ENCODE measurements at regions not wholly inside any gene's neighbourhood (a gene's known extent, or its start where the extent isn't known, plus 50 kb on each side); places are given as distances from the start of the nearest gene placed in this dataset.

GRCh38 chr16:49055824-49056545, 225.7 kb downstream of the CBLN1 start:
- H3K9me3 Mint-ChIP-seq = no peaks in the 10 kb centered on the region
- H3K4me1 Mint-ChIP-seq (ENCODE audit: low read depth) = no peaks in the 10 kb centered on the region
- intact Hi-C loops (cut with micrococcal nuclease) = no loop called here
- no peaks in the 10 kb centered on the region for H3K36me3 Mint-ChIP-seq (ENCODE audit: low read depth)
- no peak overlapping the region for H3K4me3 Mint-ChIP-seq
- no peak overlapping the region for H3K27ac Mint-ChIP-seq
- H3K27me3 Mint-ChIP-seq = no peaks in the 10 kb centered on the region

- H3K27ac Mint-ChIP-seq = no peak overlapping the region
- H3K36me3 Mint-ChIP-seq (ENCODE audit: low read depth) = no peaks in the 10 kb centered on the region
- no peaks in the 10 kb centered on the region for H3K27me3 Mint-ChIP-seq
- no peak overlapping the region for H3K4me3 Mint-ChIP-seq
- H3K9me3 Mint-ChIP-seq = no peaks in the 10 kb centered on the region
- no peaks in the 10 kb centered on the region for H3K4me1 Mint-ChIP-seq (ENCODE audit: low read depth)
- intact Hi-C loops (cut with micrococcal nuclease) = no loop called here
Observed at GRCh38 chr16:49055291-49055690, 226.3 kb downstream of the CBLN1 start.

- no peaks in the 10 kb centered on the region for H3K4me1 Mint-ChIP-seq (ENCODE audit: low read depth)
- H3K27ac Mint-ChIP-seq = no peak overlapping the region
- intact Hi-C loops (cut with micrococcal nuclease) = no loop called here
- H3K27me3 Mint-ChIP-seq = no peaks in the 10 kb centered on the region
- no peak overlapping the region for H3K4me3 Mint-ChIP-seq
- no peaks in the 10 kb centered on the region for H3K9me3 Mint-ChIP-seq
- H3K36me3 Mint-ChIP-seq (ENCODE audit: low read depth) = no peaks in the 10 kb centered on the region
Observed at GRCh38 chr16:49054606-49055005, 227.0 kb downstream of the CBLN1 start.

- Mint-ChIP-seq H3K4me3 (no peak overlapping the region), H3K27me3 (no peaks in the 10 kb centered on the region), H3K9me3 (no peaks in the 10 kb centered on the region), H3K27ac (no peak overlapping the region), H3K36me3 (ENCODE audit: low read depth) (no peaks in the 10 kb centered on the region), H3K4me1 (ENCODE audit: low read depth) (no peaks in the 10 kb centered on the region)
- intact Hi-C loops (cut with micrococcal nuclease) = no loop called here
Observed at GRCh38 chr16:49052846-49053245, 228.8 kb downstream of the CBLN1 start.

- H3K9me3 Mint-ChIP-seq = no peaks in the 10 kb centered on the region
- no peaks in the 10 kb centered on the region for H3K27me3 Mint-ChIP-seq
- no peaks in the 10 kb centered on the region for H3K4me1 Mint-ChIP-seq (ENCODE audit: low read depth)
- no peak overlapping the region for H3K27ac Mint-ChIP-seq
- intact Hi-C loops (cut with micrococcal nuclease) = no loop called here
- no peaks in the 10 kb centered on the region for H3K36me3 Mint-ChIP-seq (ENCODE audit: low read depth)
- no peak overlapping the region for H3K4me3 Mint-ChIP-seq
Observed at GRCh38 chr16:49051576-49051975, 230.1 kb downstream of the CBLN1 start.

- Mint-ChIP-seq H3K4me1 (ENCODE audit: low read depth) (no peaks in the 10 kb centered on the region), H3K4me3 (no peak overlapping the region), H3K36me3 (ENCODE audit: low read depth) (no peaks in the 10 kb centered on the region), H3K9me3 (no peaks in the 10 kb centered on the region), H3K27me3 (no peaks in the 10 kb centered on the region), H3K27ac (no peak overlapping the region)
- intact Hi-C loops (cut with micrococcal nuclease) = no loop called here
Observed at GRCh38 chr16:49050607-49051006, 231.0 kb downstream of the CBLN1 start.

GRCh38 chr16:49049644-49050043, 232.0 kb downstream of the CBLN1 start:
- Mint-ChIP-seq H3K9me3 (no peaks in the 10 kb centered on the region), H3K27ac (no peak overlapping the region), H3K4me3 (no peak overlapping the region), H3K27me3 (no peaks in the 10 kb centered on the region), H3K4me1 (ENCODE audit: low read depth) (no peaks in the 10 kb centered on the region), H3K36me3 (ENCODE audit: low read depth) (no peaks in the 10 kb centered on the region)
- intact Hi-C loops (cut with micrococcal nuclease) = no loop called here

GRCh38 chr16:49049191-49049590, 232.4 kb downstream of the CBLN1 start:
- Mint-ChIP-seq H3K36me3 (ENCODE audit: low read depth) (no peaks in the 10 kb centered on the region), H3K27ac (no peak overlapping the region), H3K27me3 (no peaks in the 10 kb centered on the region), H3K4me1 (ENCODE audit: low read depth) (no peaks in the 10 kb centered on the region), H3K4me3 (no peak overlapping the region), H3K9me3 (no peaks in the 10 kb centered on the region)
- intact Hi-C loops (cut with micrococcal nuclease) = no loop called here

GRCh38 chr16:49048557-49048956, 233.1 kb downstream of the CBLN1 start:
- no peaks in the 10 kb centered on the region for H3K4me1 Mint-ChIP-seq (ENCODE audit: low read depth)
- intact Hi-C loops (cut with micrococcal nuclease) = no loop called here
- no peaks in the 10 kb centered on the region for H3K9me3 Mint-ChIP-seq
- no peaks in the 10 kb centered on the region for H3K36me3 Mint-ChIP-seq (ENCODE audit: low read depth)
- H3K27ac Mint-ChIP-seq = no peak overlapping the region
- H3K27me3 Mint-ChIP-seq = no peaks in the 10 kb centered on the region
- H3K4me3 Mint-ChIP-seq = no peak overlapping the region

- no peaks in the 10 kb centered on the region for H3K9me3 Mint-ChIP-seq
- no peak overlapping the region for H3K27ac Mint-ChIP-seq
- intact Hi-C loops (cut with micrococcal nuclease) = no loop called here
- no peaks in the 10 kb centered on the region for H3K4me1 Mint-ChIP-seq (ENCODE audit: low read depth)
- no peaks in the 10 kb centered on the region for H3K36me3 Mint-ChIP-seq (ENCODE audit: low read depth)
- no peak overlapping the region for H3K4me3 Mint-ChIP-seq
- no peaks in the 10 kb centered on the region for H3K27me3 Mint-ChIP-seq
Observed at GRCh38 chr16:49036126-49036525, 245.5 kb downstream of the CBLN1 start.

- no peaks in the 10 kb centered on the region for H3K27me3 Mint-ChIP-seq
- no peak overlapping the region for H3K27ac Mint-ChIP-seq
- no peak overlapping the region for H3K4me3 Mint-ChIP-seq
- H3K9me3 Mint-ChIP-seq = no peaks in the 10 kb centered on the region
- no peaks in the 10 kb centered on the region for H3K4me1 Mint-ChIP-seq (ENCODE audit: low read depth)
- intact Hi-C loops (cut with micrococcal nuclease) = no loop called here
- no peaks in the 10 kb centered on the region for H3K36me3 Mint-ChIP-seq (ENCODE audit: low read depth)
Observed at GRCh38 chr16:49027420-49027819, 254.2 kb downstream of the CBLN1 start.

GRCh38 chr16:49026566-49027181, 255.0 kb downstream of the CBLN1 start:
- no peaks in the 10 kb centered on the region for H3K27me3 Mint-ChIP-seq
- H3K4me1 Mint-ChIP-seq (ENCODE audit: low read depth) = no peaks in the 10 kb centered on the region
- no peaks in the 10 kb centered on the region for H3K36me3 Mint-ChIP-seq (ENCODE audit: low read depth)
- H3K4me3 Mint-ChIP-seq = no peak overlapping the region
- H3K9me3 Mint-ChIP-seq = no peaks in the 10 kb centered on the region
- intact Hi-C loops (cut with micrococcal nuclease) = no loop called here
- no peak overlapping the region for H3K27ac Mint-ChIP-seq

GRCh38 chr16:49024896-49025295, 256.7 kb downstream of the CBLN1 start:
- Mint-ChIP-seq H3K9me3 (no peaks in the 10 kb centered on the region), H3K4me3 (no peak overlapping the region), H3K27me3 (peaks cover 3% of the 10 kb centered on the region), H3K36me3 (ENCODE audit: low read depth) (no peaks in the 10 kb centered on the region), H3K4me1 (ENCODE audit: low read depth) (no peaks in the 10 kb centered on the region), H3K27ac (no peak overlapping the region)
- intact Hi-C loops (cut with micrococcal nuclease) = no loop called here

- intact Hi-C loops (cut with micrococcal nuclease) = no loop called here
- Mint-ChIP-seq H3K9me3 (no peaks in the 10 kb centered on the region), H3K27me3 (peaks cover 9% of the 10 kb centered on the region), H3K4me1 (ENCODE audit: low read depth) (no peaks in the 10 kb centered on the region), H3K36me3 (ENCODE audit: low read depth) (no peaks in the 10 kb centered on the region), H3K27ac (no peak overlapping the region), H3K4me3 (no peak overlapping the region)
Observed at GRCh38 chr16:49024016-49024415, 257.6 kb downstream of the CBLN1 start.

GRCh38 chr16:49023050-49023449, 258.6 kb downstream of the CBLN1 start:
- Mint-ChIP-seq H3K36me3 (ENCODE audit: low read depth) (no peaks in the 10 kb centered on the region), H3K9me3 (no peaks in the 10 kb centered on the region), H3K4me1 (ENCODE audit: low read depth) (no peaks in the 10 kb centered on the region), H3K27me3 (peaks cover 9% of the 10 kb centered on the region), H3K27ac (no peak overlapping the region), H3K4me3 (no peak overlapping the region)
- intact Hi-C loops (cut with micrococcal nuclease) = no loop called here
